ENCODE measurements at regions not wholly inside any gene's neighbourhood (a gene's known extent, or its start where the extent isn't known, plus 50 kb on each side); places are given as distances from the start of the nearest gene placed in this dataset.
"Not testable (repeated sequence)": the region's sequence is repeated elsewhere in the genome, so short reads cannot be mapped to it uniquely, and the experiment has no call there.

- no peak overlapping the region for H3K9ac ChIP-seq (ENCODE audit: low read length)
- H3K4me1 ChIP-seq (ENCODE audit: control insufficient read depth, low read depth, low read length) = no peaks in the 10 kb centered on the region
- no peaks in the 10 kb centered on the region for H3K27me3 ChIP-seq (ENCODE audit: control insufficient read depth, insufficient read depth, low read length)
- H3K27ac ChIP-seq (ENCODE audit: low read length) = no peak overlapping the region
- H3K4me3 ChIP-seq (ENCODE audit: low read length) = no peak overlapping the region
- no peaks in the 10 kb centered on the region for H3K36me3 ChIP-seq (ENCODE audit: control insufficient read depth, low read depth, low read length)
- no peaks in the 10 kb centered on the region for H3K9me3 ChIP-seq (ENCODE audit: control insufficient read depth, low read depth, low read length)
Observed at GRCh38 chr5:62100201-62100600, 205.8 kb upstream of the KIF2A start.

GRCh38 chr5:62103863-62104262 lies 202.1 kb upstream of the KIF2A start:
- H3K4me3 ChIP-seq (ENCODE audit: low read length); H3K4me1 ChIP-seq (ENCODE audit: control insufficient read depth, low read depth, low read length); H3K9me3 ChIP-seq (ENCODE audit: control insufficient read depth, low read depth, low read length); H3K36me3 ChIP-seq (ENCODE audit: control insufficient read depth, low read depth, low read length); H3K27me3 ChIP-seq (ENCODE audit: control insufficient read depth, insufficient read depth, low read length); H3K9ac ChIP-seq (ENCODE audit: low read length); H3K27ac ChIP-seq (ENCODE audit: low read length): not testable (repeated sequence)

- H3K4me3 ChIP-seq (ENCODE audit: low read length) = no peak overlapping the region
- no peak overlapping the region for H3K27ac ChIP-seq (ENCODE audit: low read length)
- H3K9me3 ChIP-seq (ENCODE audit: control insufficient read depth, low read depth, low read length) = no peaks in the 10 kb centered on the region
- no peak overlapping the region for H3K9ac ChIP-seq (ENCODE audit: low read length)
- H3K4me1 ChIP-seq (ENCODE audit: control insufficient read depth, low read depth, low read length) = no peaks in the 10 kb centered on the region
- no peaks in the 10 kb centered on the region for H3K27me3 ChIP-seq (ENCODE audit: control insufficient read depth, insufficient read depth, low read length)
- H3K36me3 ChIP-seq (ENCODE audit: control insufficient read depth, low read depth, low read length) = no peaks in the 10 kb centered on the region
Observed at GRCh38 chr5:62111428-62111827, 194.6 kb upstream of the KIF2A start.

GRCh38 chr5:62112689-62113228 lies 193.2 kb upstream of the KIF2A start:
- Histone ChIP-seq H3K27me3 (ENCODE audit: control insufficient read depth, insufficient read depth, low read length) (no peaks in the 10 kb centered on the region), H3K9ac (ENCODE audit: low read length) (no peak overlapping the region), H3K4me3 (ENCODE audit: low read length) (no peak overlapping the region), H3K4me1 (ENCODE audit: control insufficient read depth, low read depth, low read length) (no peaks in the 10 kb centered on the region), H3K36me3 (ENCODE audit: control insufficient read depth, low read depth, low read length) (no peaks in the 10 kb centered on the region), H3K27ac (ENCODE audit: low read length) (no peak overlapping the region), H3K9me3 (ENCODE audit: control insufficient read depth, low read depth, low read length) (no peaks in the 10 kb centered on the region)

GRCh38 chr5:62115014-62115413 lies 191.0 kb upstream of the KIF2A start:
- H3K27me3 ChIP-seq (ENCODE audit: control insufficient read depth, insufficient read depth, low read length) = no peaks in the 10 kb centered on the region
- H3K36me3 ChIP-seq (ENCODE audit: control insufficient read depth, low read depth, low read length) = no peaks in the 10 kb centered on the region
- no peaks in the 10 kb centered on the region for H3K4me1 ChIP-seq (ENCODE audit: control insufficient read depth, low read depth, low read length)
- no peak overlapping the region for H3K9ac ChIP-seq (ENCODE audit: low read length)
- no peaks in the 10 kb centered on the region for H3K9me3 ChIP-seq (ENCODE audit: control insufficient read depth, low read depth, low read length)
- no peak overlapping the region for H3K27ac ChIP-seq (ENCODE audit: low read length)
- H3K4me3 ChIP-seq (ENCODE audit: low read length) = no peak overlapping the region

GRCh38 chr5:62124266-62124665 lies 181.7 kb upstream of the KIF2A start:
- Histone ChIP-seq H3K4me1 (ENCODE audit: control insufficient read depth, low read depth, low read length) (no peaks in the 10 kb centered on the region), H3K27ac (ENCODE audit: low read length) (no peak overlapping the region), H3K36me3 (ENCODE audit: control insufficient read depth, low read depth, low read length) (no peaks in the 10 kb centered on the region), H3K4me3 (ENCODE audit: low read length) (no peak overlapping the region), H3K9ac (ENCODE audit: low read length) (no peak overlapping the region), H3K27me3 (ENCODE audit: control insufficient read depth, insufficient read depth, low read length) (no peaks in the 10 kb centered on the region), H3K9me3 (ENCODE audit: control insufficient read depth, low read depth, low read length) (no peaks in the 10 kb centered on the region)

GRCh38 chr5:62126090-62126489 lies 179.9 kb upstream of the KIF2A start:
- no peak overlapping the region for H3K4me3 ChIP-seq (ENCODE audit: low read length)
- H3K4me1 ChIP-seq (ENCODE audit: control insufficient read depth, low read depth, low read length) = no peaks in the 10 kb centered on the region
- H3K9me3 ChIP-seq (ENCODE audit: control insufficient read depth, low read depth, low read length) = no peaks in the 10 kb centered on the region
- no peak overlapping the region for H3K27ac ChIP-seq (ENCODE audit: low read length)
- no peaks in the 10 kb centered on the region for H3K36me3 ChIP-seq (ENCODE audit: control insufficient read depth, low read depth, low read length)
- H3K27me3 ChIP-seq (ENCODE audit: control insufficient read depth, insufficient read depth, low read length) = no peaks in the 10 kb centered on the region
- no peak overlapping the region for H3K9ac ChIP-seq (ENCODE audit: low read length)

- no peak overlapping the region for H3K27ac ChIP-seq (ENCODE audit: low read length)
- no peak overlapping the region for H3K9ac ChIP-seq (ENCODE audit: low read length)
- no peak overlapping the region for H3K4me3 ChIP-seq (ENCODE audit: low read length)
- H3K9me3 ChIP-seq (ENCODE audit: control insufficient read depth, low read depth, low read length) = no peaks in the 10 kb centered on the region
- no peaks in the 10 kb centered on the region for H3K27me3 ChIP-seq (ENCODE audit: control insufficient read depth, insufficient read depth, low read length)
- no peaks in the 10 kb centered on the region for H3K36me3 ChIP-seq (ENCODE audit: control insufficient read depth, low read depth, low read length)
- no peaks in the 10 kb centered on the region for H3K4me1 ChIP-seq (ENCODE audit: control insufficient read depth, low read depth, low read length)
Observed at GRCh38 chr5:62127098-62127736, 178.8 kb upstream of the KIF2A start.

GRCh38 chr5:62130107-62130506 lies 175.9 kb upstream of the KIF2A start:
- no peaks in the 10 kb centered on the region for H3K27me3 ChIP-seq (ENCODE audit: control insufficient read depth, insufficient read depth, low read length)
- no peaks in the 10 kb centered on the region for H3K4me1 ChIP-seq (ENCODE audit: control insufficient read depth, low read depth, low read length)
- no peaks in the 10 kb centered on the region for H3K36me3 ChIP-seq (ENCODE audit: control insufficient read depth, low read depth, low read length)
- no peak overlapping the region for H3K4me3 ChIP-seq (ENCODE audit: low read length)
- H3K9me3 ChIP-seq (ENCODE audit: control insufficient read depth, low read depth, low read length) = no peaks in the 10 kb centered on the region
- H3K27ac ChIP-seq (ENCODE audit: low read length) = no peak overlapping the region
- no peak overlapping the region for H3K9ac ChIP-seq (ENCODE audit: low read length)

GRCh38 chr5:62132276-62132675 lies 173.7 kb upstream of the KIF2A start:
- H3K27me3 ChIP-seq (ENCODE audit: control insufficient read depth, insufficient read depth, low read length) = no peaks in the 10 kb centered on the region
- H3K4me1 ChIP-seq (ENCODE audit: control insufficient read depth, low read depth, low read length) = peaks cover 7% of the 10 kb centered on the region
- no peaks in the 10 kb centered on the region for H3K9me3 ChIP-seq (ENCODE audit: control insufficient read depth, low read depth, low read length)
- H3K36me3 ChIP-seq (ENCODE audit: control insufficient read depth, low read depth, low read length) = no peaks in the 10 kb centered on the region
- no peak overlapping the region for H3K9ac ChIP-seq (ENCODE audit: low read length)
- H3K4me3 ChIP-seq (ENCODE audit: low read length) = no peak overlapping the region
- H3K27ac ChIP-seq (ENCODE audit: low read length) = no peak overlapping the region

GRCh38 chr5:62133426-62133825 lies 172.6 kb upstream of the KIF2A start:
- Histone ChIP-seq H3K36me3 (ENCODE audit: control insufficient read depth, low read depth, low read length) (no peaks in the 10 kb centered on the region), H3K4me3 (ENCODE audit: low read length) (no peak overlapping the region), H3K27ac (ENCODE audit: low read length) (no peak overlapping the region), H3K4me1 (ENCODE audit: control insufficient read depth, low read depth, low read length) (peaks cover 11% of the 10 kb centered on the region), H3K27me3 (ENCODE audit: control insufficient read depth, insufficient read depth, low read length) (no peaks in the 10 kb centered on the region), H3K9me3 (ENCODE audit: control insufficient read depth, low read depth, low read length) (no peaks in the 10 kb centered on the region), H3K9ac (ENCODE audit: low read length) (no peak overlapping the region)

- H3K4me3 ChIP-seq (ENCODE audit: low read length) = no peak overlapping the region
- no peak overlapping the region for H3K9ac ChIP-seq (ENCODE audit: low read length)
- peaks cover 20% of the 10 kb centered on the region for H3K4me1 ChIP-seq (ENCODE audit: control insufficient read depth, low read depth, low read length)
- H3K27me3 ChIP-seq (ENCODE audit: control insufficient read depth, insufficient read depth, low read length) = no peaks in the 10 kb centered on the region
- no peak overlapping the region for H3K27ac ChIP-seq (ENCODE audit: low read length)
- no peaks in the 10 kb centered on the region for H3K36me3 ChIP-seq (ENCODE audit: control insufficient read depth, low read depth, low read length)
- no peaks in the 10 kb centered on the region for H3K9me3 ChIP-seq (ENCODE audit: control insufficient read depth, low read depth, low read length)
Observed at GRCh38 chr5:62134811-62135210, 171.2 kb upstream of the KIF2A start.
